Tibial nerve (tissue), 4 donors: ENCODE measurements at regions not wholly inside any gene's neighbourhood (a gene's known extent, or its start where the extent isn't known, plus 50 kb on each side); places are given as distances from the start of the nearest gene placed in this dataset.

ENCODE experiments used
- EP300 ChIP-seq, 2 donors: sonication (generic); formaldehyde crosslinking; IDR thresholded peaks; one replicate each; pipeline ENCODE4 v1.6.1; 2017; ENCODE audit warnings: antibody characterized with exemption in 2 of 2, mild to moderate bottlenecking in 1 of 2
- POLR2A ChIP-seq, 2 donors: fragments of 450-650 bp; IDR thresholded peaks; one replicate each; pipeline ENCODE4 v1.6.1; 2017; ENCODE audit warnings: antibody characterized with exemption in 2 of 2, mild to moderate bottlenecking in 2 of 2, moderate library complexity in 2 of 2
- TF ChIP-seq, protein P1 (sequence below), 5 experiments: fragments of 200-600 bp in 3 of 5; fragments of 450-650 bp in 2 of 5; sonication (generic) in 3 of 5; IDR thresholded peaks; one replicate each; pipeline ENCODE4 v1.5.1; 2016 to 2019; ENCODE audit warnings: antibody characterized with exemption in 5 of 5, mild to moderate bottlenecking in 3 of 5, moderate library complexity in 2 of 5

DNA sequence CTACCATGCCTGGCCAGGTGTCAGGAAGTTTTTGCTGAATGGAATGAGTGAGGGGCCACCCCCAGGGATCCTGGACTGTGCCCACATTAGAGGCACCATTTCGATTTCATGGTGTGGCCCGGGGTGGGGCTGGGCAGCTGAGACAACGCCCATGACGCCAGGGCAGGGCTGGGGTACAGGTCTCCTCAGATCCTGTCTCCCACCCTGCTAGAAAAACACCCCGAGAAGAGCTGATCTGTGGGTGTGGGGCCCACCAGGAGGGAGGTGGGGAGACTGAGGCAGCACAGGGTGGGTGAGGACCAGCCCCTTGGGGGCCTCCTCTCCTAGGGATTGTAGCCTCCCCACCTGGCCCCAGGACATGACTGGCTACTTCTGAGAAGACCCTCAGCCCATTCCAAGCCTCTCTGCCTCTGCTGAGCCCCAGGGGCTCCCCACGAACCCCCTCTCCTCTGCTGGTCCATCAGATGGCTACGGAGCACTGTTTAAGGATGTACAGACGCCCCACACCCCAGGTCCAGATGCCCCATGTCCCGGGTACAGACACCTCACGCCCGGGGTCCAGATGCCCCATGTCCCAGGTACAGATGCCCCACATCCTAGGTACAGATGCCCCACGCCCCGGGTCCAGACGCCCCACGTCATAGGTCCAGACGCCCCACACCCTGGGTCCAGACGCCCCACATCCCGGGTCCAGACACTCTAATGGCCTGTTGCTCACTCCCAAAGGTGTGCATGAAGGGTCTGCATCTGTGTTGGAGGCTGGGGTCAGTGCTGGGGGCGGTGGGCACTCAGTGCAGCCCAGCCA is 99.4 kb downstream of the MICALL2 start:
- TF ChIP-seq, protein P1, sequence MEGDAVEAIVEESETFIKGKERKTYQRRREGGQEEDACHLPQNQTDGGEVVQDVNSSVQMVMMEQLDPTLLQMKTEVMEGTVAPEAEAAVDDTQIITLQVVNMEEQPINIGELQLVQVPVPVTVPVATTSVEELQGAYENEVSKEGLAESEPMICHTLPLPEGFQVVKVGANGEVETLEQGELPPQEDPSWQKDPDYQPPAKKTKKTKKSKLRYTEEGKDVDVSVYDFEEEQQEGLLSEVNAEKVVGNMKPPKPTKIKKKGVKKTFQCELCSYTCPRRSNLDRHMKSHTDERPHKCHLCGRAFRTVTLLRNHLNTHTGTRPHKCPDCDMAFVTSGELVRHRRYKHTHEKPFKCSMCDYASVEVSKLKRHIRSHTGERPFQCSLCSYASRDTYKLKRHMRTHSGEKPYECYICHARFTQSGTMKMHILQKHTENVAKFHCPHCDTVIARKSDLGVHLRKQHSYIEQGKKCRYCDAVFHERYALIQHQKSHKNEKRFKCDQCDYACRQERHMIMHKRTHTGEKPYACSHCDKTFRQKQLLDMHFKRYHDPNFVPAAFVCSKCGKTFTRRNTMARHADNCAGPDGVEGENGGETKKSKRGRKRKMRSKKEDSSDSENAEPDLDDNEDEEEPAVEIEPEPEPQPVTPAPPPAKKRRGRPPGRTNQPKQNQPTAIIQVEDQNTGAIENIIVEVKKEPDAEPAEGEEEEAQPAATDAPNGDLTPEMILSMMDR (IDR thresholded peaks at IDR 0.05), result no peak
- TF ChIP-seq POLR2A (IDR thresholded peaks at IDR 0.05), result no peak
- no peak for TF ChIP-seq EP300 (IDR thresholded peaks at IDR 0.05)
